ENCODE measurements at regions not wholly inside any gene's neighbourhood (a gene's known extent, or its start where the extent isn't known, plus 50 kb on each side); places are given as distances from the start of the nearest gene placed in this dataset.

- no peak overlapping the region for H4K8ac ChIP-seq (ENCODE audit: low read depth in 2 of 2, low read length in 2 of 2)
- H4K5ac ChIP-seq (ENCODE audit: low read depth, low read length) = no peak overlapping the region
- H3K4me2 ChIP-seq (ENCODE audit: low read depth, low read length) = no peak overlapping the region
- no peaks in the 10 kb centered on the region for H3K79me1 ChIP-seq (ENCODE audit: low read depth in 1 of 2, low read length in 2 of 2)
- TF ChIP-seq, protein P1, sequence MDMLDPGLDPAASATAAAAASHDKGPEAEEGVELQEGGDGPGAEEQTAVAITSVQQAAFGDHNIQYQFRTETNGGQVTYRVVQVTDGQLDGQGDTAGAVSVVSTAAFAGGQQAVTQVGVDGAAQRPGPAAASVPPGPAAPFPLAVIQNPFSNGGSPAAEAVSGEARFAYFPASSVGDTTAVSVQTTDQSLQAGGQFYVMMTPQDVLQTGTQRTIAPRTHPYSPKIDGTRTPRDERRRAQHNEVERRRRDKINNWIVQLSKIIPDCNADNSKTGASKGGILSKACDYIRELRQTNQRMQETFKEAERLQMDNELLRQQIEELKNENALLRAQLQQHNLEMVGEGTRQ (IDR thresholded peaks at IDR 0.05; ENCODE audit: low read depth, low read length) = no peak
- TF ChIP-seq CHD1 (IDR thresholded peaks at IDR 0.05; ENCODE audit: low read depth, low read length) = no peak
- TF ChIP-seq, protein P2, sequence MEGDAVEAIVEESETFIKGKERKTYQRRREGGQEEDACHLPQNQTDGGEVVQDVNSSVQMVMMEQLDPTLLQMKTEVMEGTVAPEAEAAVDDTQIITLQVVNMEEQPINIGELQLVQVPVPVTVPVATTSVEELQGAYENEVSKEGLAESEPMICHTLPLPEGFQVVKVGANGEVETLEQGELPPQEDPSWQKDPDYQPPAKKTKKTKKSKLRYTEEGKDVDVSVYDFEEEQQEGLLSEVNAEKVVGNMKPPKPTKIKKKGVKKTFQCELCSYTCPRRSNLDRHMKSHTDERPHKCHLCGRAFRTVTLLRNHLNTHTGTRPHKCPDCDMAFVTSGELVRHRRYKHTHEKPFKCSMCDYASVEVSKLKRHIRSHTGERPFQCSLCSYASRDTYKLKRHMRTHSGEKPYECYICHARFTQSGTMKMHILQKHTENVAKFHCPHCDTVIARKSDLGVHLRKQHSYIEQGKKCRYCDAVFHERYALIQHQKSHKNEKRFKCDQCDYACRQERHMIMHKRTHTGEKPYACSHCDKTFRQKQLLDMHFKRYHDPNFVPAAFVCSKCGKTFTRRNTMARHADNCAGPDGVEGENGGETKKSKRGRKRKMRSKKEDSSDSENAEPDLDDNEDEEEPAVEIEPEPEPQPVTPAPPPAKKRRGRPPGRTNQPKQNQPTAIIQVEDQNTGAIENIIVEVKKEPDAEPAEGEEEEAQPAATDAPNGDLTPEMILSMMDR (conservative IDR thresholded peaks at IDR 0.05; ENCODE audit: low read depth, low read length) = no peak
- TF ChIP-seq MXI1 (IDR thresholded peaks at IDR 0.05; ENCODE audit: borderline replicate concordance, low read depth, low read length) = no peak
- no peak for TF ChIP-seq MAFK (IDR thresholded peaks at IDR 0.05; ENCODE audit: low read depth, low read length)
- TF ChIP-seq RCOR1 (IDR thresholded peaks at IDR 0.05; ENCODE audit: insufficient replicate concordance, low read length) = no peak
- no peak for TF ChIP-seq NFE2L2 (IDR thresholded peaks at IDR 0.05; ENCODE audit: low read depth, low read length)
- no peak for TF ChIP-seq CEBPB (IDR thresholded peaks at IDR 0.05; ENCODE audit: low read depth, low read length)
- TF ChIP-seq BHLHE40 (IDR thresholded peaks at IDR 0.05; ENCODE audit: low read depth, low read length) = no peak
- TF ChIP-seq RAD21 (IDR thresholded peaks at IDR 0.05; ENCODE audit: low read length) = no peak
- TF ChIP-seq FOS (IDR thresholded peaks at IDR 0.05; ENCODE audit: low read depth, low read length) = no peak
- TF ChIP-seq MAZ (IDR thresholded peaks at IDR 0.05; ENCODE audit: borderline replicate concordance, low read depth, low read length) = no peak
- TF ChIP-seq POLR2A (IDR thresholded peaks at IDR 0.05; ENCODE audit: low read depth, low read length) = no peak
- TF ChIP-seq RFX5 (IDR thresholded peaks at IDR 0.05; ENCODE audit: low read depth, low read length) = no peak
- H3K18ac ChIP-seq (ENCODE audit: low read depth, low read length) = no peak overlapping the region
- no TSS peak for BruUV-seq (replicated peaks)
- H4K20me1 ChIP-seq (ENCODE audit: insufficient read depth, low read length) = no peaks in the 10 kb centered on the region
- H3K4me3 ChIP-seq (ENCODE audit: insufficient read depth, low read depth, low read length) = no peak overlapping the region
- CTCF ChIA-PET = no interaction called here
- H3K9me1 ChIP-seq (ENCODE audit: insufficient read depth, low read length) = peaks cover 10% of the 10 kb centered on the region; the same call in 1 of the 2 replicates
- no peak overlapping the region for H2AK9ac ChIP-seq (replicated peaks; ENCODE audit: low read depth, low read length, poor library complexity)
- H3K14ac ChIP-seq (replicated peaks; ENCODE audit: low read depth, low read length) = no peak overlapping the region
- DNase-seq = no peak
- H3K4me1 ChIP-seq (ENCODE audit: control insufficient read depth, insufficient read depth, low read length) = no peaks in the 10 kb centered on the region; the same call in 1 of the 2 replicates
- no peak overlapping the region for H2BK120ac ChIP-seq (ENCODE audit: low read depth, low read length)
- H3K56ac ChIP-seq (ENCODE audit: extremely low read depth, insufficient read depth, low read length) = no peak overlapping the region
- H3K9ac ChIP-seq (ENCODE audit: low read depth, low read length) = no peak overlapping the region
- H2BK20ac ChIP-seq (ENCODE audit: low read depth, low read length) = no peak overlapping the region
- H3K36me3 ChIP-seq (ENCODE audit: control insufficient read depth, insufficient read depth, low read length) = no peaks in the 10 kb centered on the region
- peaks cover 8% of the 10 kb centered on the region for H3K27me3 ChIP-seq (ENCODE audit: control insufficient read depth, insufficient read depth, low read length)
- H2AFZ ChIP-seq (replicated peaks; ENCODE audit: low read length, poor library complexity) = no peak overlapping the region
- H3K9me3 ChIP-seq (ENCODE audit: control insufficient read depth, insufficient read depth, low read length) = no peaks in the 10 kb centered on the region
- H3K23ac ChIP-seq (ENCODE audit: low read depth, low read length) = no peak overlapping the region
- no peak overlapping the region for H3K27ac ChIP-seq (ENCODE audit: insufficient read depth, low read length)
- no CpG with 5 or more reads among the region's 6 CpGs for WGBS, 2 experiments (ENCODE audit: extremely low coverage in 2 of 2, insufficient read length in 1 of 2)
- H3K4ac ChIP-seq (ENCODE audit: low read depth, low read length) = no peak overlapping the region
- no peak overlapping the region for H2BK5ac ChIP-seq (ENCODE audit: low read depth, low read length, poor library complexity, severe bottlenecking)
- no peak for ATAC-seq (ENCODE audit: low read depth)
- H2BK15ac ChIP-seq (ENCODE audit: low read depth, low read length) = no peak overlapping the region
- intact Hi-C loops (cut with micrococcal nuclease) = no loop called here
- POLR2A ChIA-PET (ENCODE audit: unreplicated experiment) = no interaction called here
- H4K91ac ChIP-seq (ENCODE audit: insufficient read depth, low read depth, low read length) = no peak overlapping the region
- dilution Hi-C loops (cut with HindIII; ENCODE audit: low sequenced_read_pairs, unreplicated experiment) = no loop called here
- in situ Hi-C loops (cut with MboI; ENCODE audit: low sequenced_read_pairs) = no loop called here
- no peak overlapping the region for H2AK5ac ChIP-seq (ENCODE audit: low read depth, low read length)
Observed at GRCh38 chr3:14282706-14283075, 104.1 kb downstream of the LSM3 start.
